ENCODE measurements at regions not wholly inside any gene's neighbourhood (a gene's known extent, or its start where the extent isn't known, plus 50 kb on each side); places are given as distances from the start of the nearest gene placed in this dataset.
"Not testable (repeated sequence)": the region's sequence is repeated elsewhere in the genome, so short reads cannot be mapped to it uniquely, and the experiment has no call there.

- H3K36me3 Mint-ChIP-seq (ENCODE audit: low read depth), result peaks cover 3% of the 10 kb centered on the region
- H3K4me1 Mint-ChIP-seq, result no peaks in the 10 kb centered on the region
- H3K27ac Mint-ChIP-seq, result no peak overlapping the region
- H3K4me3 Mint-ChIP-seq, result no peak overlapping the region
- peaks cover 42% of the 10 kb centered on the region for H3K9me3 Mint-ChIP-seq
- TF ChIP-seq, protein P1, sequence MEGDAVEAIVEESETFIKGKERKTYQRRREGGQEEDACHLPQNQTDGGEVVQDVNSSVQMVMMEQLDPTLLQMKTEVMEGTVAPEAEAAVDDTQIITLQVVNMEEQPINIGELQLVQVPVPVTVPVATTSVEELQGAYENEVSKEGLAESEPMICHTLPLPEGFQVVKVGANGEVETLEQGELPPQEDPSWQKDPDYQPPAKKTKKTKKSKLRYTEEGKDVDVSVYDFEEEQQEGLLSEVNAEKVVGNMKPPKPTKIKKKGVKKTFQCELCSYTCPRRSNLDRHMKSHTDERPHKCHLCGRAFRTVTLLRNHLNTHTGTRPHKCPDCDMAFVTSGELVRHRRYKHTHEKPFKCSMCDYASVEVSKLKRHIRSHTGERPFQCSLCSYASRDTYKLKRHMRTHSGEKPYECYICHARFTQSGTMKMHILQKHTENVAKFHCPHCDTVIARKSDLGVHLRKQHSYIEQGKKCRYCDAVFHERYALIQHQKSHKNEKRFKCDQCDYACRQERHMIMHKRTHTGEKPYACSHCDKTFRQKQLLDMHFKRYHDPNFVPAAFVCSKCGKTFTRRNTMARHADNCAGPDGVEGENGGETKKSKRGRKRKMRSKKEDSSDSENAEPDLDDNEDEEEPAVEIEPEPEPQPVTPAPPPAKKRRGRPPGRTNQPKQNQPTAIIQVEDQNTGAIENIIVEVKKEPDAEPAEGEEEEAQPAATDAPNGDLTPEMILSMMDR (IDR thresholded peaks at IDR 0.05; ENCODE audit: unreplicated experiment in 3 of 3), result no peak
- peaks cover 8% of the 10 kb centered on the region for H3K27me3 Mint-ChIP-seq (ENCODE audit: low read depth)
Measured at GRCh38 chr22:47400701-47401591, 638.5 kb downstream of the TBC1D22A start.

DNA sequence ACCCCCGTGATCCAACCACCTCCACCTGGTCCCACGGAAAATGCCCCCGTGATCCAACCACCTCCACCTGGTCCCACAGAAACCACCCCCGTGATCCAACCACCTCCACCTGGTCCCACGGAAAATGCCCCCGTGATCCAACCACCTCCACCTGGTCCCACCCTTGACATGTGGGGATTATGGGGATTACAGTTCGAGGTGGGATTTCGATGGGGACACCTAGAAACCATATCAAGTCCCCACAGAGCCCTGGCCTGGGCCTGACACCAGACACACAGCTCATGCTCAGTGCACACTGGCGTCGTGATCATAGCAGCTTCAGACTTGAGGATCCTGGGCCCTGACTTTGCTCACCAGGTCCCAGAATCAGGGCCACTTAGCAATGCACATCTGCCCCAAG, 637.7 kb downstream of the TBC1D22A start:
- not testable (repeated sequence) for H3K27ac Mint-ChIP-seq; H3K4me3 Mint-ChIP-seq; H3K4me1 Mint-ChIP-seq; H3K36me3 Mint-ChIP-seq (ENCODE audit: low read depth); H3K27me3 Mint-ChIP-seq (ENCODE audit: low read depth)
- peaks cover 43% of the 10 kb centered on the region for H3K9me3 Mint-ChIP-seq

- peaks cover 8% of the 10 kb centered on the region for H3K27me3 Mint-ChIP-seq (ENCODE audit: low read depth)
- H3K36me3 Mint-ChIP-seq (ENCODE audit: low read depth), result peaks cover 6% of the 10 kb centered on the region
- peaks cover 49% of the 10 kb centered on the region for H3K9me3 Mint-ChIP-seq
- TF ChIP-seq, protein P1 (IDR thresholded peaks at IDR 0.05; ENCODE audit: unreplicated experiment in 3 of 3), result no peak
- no peak overlapping the region for H3K4me3 Mint-ChIP-seq
- H3K4me1 Mint-ChIP-seq, result no peaks in the 10 kb centered on the region
- no peak overlapping the region for H3K27ac Mint-ChIP-seq
Measured at GRCh38 chr22:47398921-47399790, 636.7 kb downstream of the TBC1D22A start.

DNA sequence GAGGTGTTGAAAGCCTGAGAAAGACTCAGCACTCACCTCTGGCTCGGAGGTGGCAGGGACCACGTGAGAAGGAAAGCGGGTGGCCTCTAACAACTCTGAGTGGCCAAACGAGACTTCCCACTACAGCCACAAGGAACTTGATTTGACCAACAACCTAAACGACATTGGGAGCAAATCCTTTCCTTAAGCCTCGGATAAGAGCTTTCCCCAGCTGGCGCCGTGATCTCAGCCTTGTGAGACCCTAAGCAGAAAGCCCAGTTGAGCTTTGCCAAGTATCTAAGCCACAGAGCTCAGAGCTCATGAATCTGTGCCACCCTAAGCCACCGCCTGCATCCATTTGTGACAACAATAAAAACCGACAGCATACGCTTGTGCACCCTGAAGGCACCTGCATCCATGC, 636.0 kb downstream of the TBC1D22A start:
- peaks cover 6% of the 10 kb centered on the region for H3K36me3 Mint-ChIP-seq (ENCODE audit: low read depth)
- TF ChIP-seq, protein P1 (IDR thresholded peaks at IDR 0.05; ENCODE audit: unreplicated experiment in 3 of 3), result no peak
- H3K4me1 Mint-ChIP-seq, result no peaks in the 10 kb centered on the region
- no peak overlapping the region for H3K27ac Mint-ChIP-seq
- peaks cover 8% of the 10 kb centered on the region for H3K27me3 Mint-ChIP-seq (ENCODE audit: low read depth)
- H3K9me3 Mint-ChIP-seq, result peaks cover 44% of the 10 kb centered on the region
- no peak overlapping the region for H3K4me3 Mint-ChIP-seq

DNA sequence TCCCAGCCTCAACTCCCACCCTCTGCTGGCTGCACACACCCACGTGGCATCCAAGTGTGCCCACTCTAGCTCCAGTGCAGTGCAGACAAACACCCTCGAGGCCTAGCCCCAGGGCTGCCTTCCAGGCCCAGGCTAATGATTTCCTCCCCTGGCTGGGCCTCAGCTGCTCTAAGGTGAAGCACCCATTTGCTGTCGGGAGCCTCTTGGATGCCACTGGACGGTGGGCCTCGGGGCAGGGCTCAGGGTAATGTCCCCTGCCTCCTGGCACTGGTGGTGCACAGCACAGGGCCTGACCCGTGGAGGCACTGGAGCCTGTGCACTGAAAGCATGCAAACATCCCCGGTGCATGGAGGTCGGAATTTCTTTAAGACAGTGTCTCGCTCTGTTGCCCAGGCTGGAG, 635.2 kb downstream of the TBC1D22A start:
- H3K4me3 Mint-ChIP-seq, result no peak overlapping the region
- peaks cover 41% of the 10 kb centered on the region for H3K9me3 Mint-ChIP-seq
- peaks cover 8% of the 10 kb centered on the region for H3K27me3 Mint-ChIP-seq (ENCODE audit: low read depth)
- TF ChIP-seq, protein P1 (IDR thresholded peaks at IDR 0.05; ENCODE audit: unreplicated experiment in 3 of 3), result no peak
- no peak overlapping the region for H3K27ac Mint-ChIP-seq
- peaks cover 6% of the 10 kb centered on the region for H3K36me3 Mint-ChIP-seq (ENCODE audit: low read depth)
- H3K4me1 Mint-ChIP-seq, result no peaks in the 10 kb centered on the region

DNA sequence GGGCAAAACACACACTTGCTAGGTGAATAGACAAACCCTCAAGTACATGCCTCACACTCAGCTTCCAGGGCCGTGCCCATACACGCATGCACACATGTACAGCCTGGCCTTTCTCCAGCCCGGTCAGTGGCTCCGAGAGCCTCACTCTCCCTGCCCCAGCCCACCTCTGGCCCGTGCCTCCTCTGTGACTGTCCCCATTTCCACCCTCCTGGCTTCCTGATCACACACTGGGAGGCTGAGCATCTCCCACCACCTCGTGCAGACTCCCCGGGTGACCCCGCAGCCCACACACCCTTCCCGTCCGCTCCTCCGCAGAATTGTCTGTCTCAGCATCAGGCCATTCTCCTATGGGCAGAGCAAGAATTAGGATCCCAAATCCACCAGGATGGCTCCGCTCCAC, 634.1 kb downstream of the TBC1D22A start:
- H3K36me3 Mint-ChIP-seq (ENCODE audit: low read depth), result peaks cover 6% of the 10 kb centered on the region

More for the DNA sequence above, 634.1 kb downstream of the TBC1D22A start:
- H3K9me3 Mint-ChIP-seq, result peaks cover 34% of the 10 kb centered on the region
- H3K4me3 Mint-ChIP-seq, result no peak overlapping the region
- no peaks in the 10 kb centered on the region for H3K4me1 Mint-ChIP-seq
- no peak overlapping the region for H3K27ac Mint-ChIP-seq
- TF ChIP-seq, protein P1 (IDR thresholded peaks at IDR 0.05; ENCODE audit: unreplicated experiment in 3 of 3), result no peak
- peaks cover 8% of the 10 kb centered on the region for H3K27me3 Mint-ChIP-seq (ENCODE audit: low read depth)

Data from nephron (organoid).